Lung (tissue), 11 donors: ENCODE measurements at regions not wholly inside any gene's neighbourhood (a gene's known extent, or its start where the extent isn't known, plus 50 kb on each side); places are given as distances from the start of the nearest gene placed in this dataset.
A peak's percentile ranks its signal among the peaks of the same experiment; 100 is the strongest.

Experiments
- ATAC-seq: fragments of 200-7000 bp; cut with Tn5 transposase; one replicate; pipeline ENCODE4 v1.9.1; 2020; ENCODE audit warnings: moderate number of reproducible peaks; ENCODE audit not compliant: insufficient read depth, low FRiP score
- DNase-seq, 3 donors: peaks; one replicate each; pipeline ENCODE4 v3.0.0-alpha.2; 2013 to 2017
- H3K27ac ChIP-seq, 2 donors: one replicate each; pipeline ENCODE4 v1.5.1; 2013; ENCODE audit warnings: mild to moderate bottlenecking in 2 of 2, moderate library complexity in 2 of 2, control low read depth in 1 of 2, inconsistent platforms in 1 of 2, low read depth in 1 of 2, low read length in 1 of 2
- H3K27me3 ChIP-seq, 3 donors: one replicate each; pipeline ENCODE4 v1.5.1; 2013; ENCODE audit warnings: low read length in 2 of 3; ENCODE audit not compliant: control insufficient read depth in 3 of 3, insufficient read depth in 3 of 3
- H3K36me3 ChIP-seq, 4 donors: one replicate each; pipeline ENCODE4 v1.5.1; 2013; ENCODE audit warnings: low read length in 4 of 4, mild to moderate bottlenecking in 1 of 4, moderate library complexity in 1 of 4; ENCODE audit not compliant: control insufficient read depth in 4 of 4, insufficient read depth in 4 of 4
- H3K4me1 ChIP-seq, 5 donors: one replicate each; pipeline ENCODE4 v1.5.1; 2013; ENCODE audit warnings: low read length in 5 of 5, mild to moderate bottlenecking in 2 of 5, moderate library complexity in 1 of 5; ENCODE audit not compliant: control insufficient read depth in 5 of 5, insufficient read depth in 5 of 5
- H3K4me3 ChIP-seq: one replicate; pipeline ENCODE4 v1.5.1; 2013; ENCODE audit warnings: mild to moderate bottlenecking, control low read depth, moderate library complexity
- H3K9ac ChIP-seq, 2 donors: one replicate each; pipeline ENCODE4 v1.5.1; 2013; ENCODE audit warnings: low read length in 2 of 2, control low read depth in 1 of 2; ENCODE audit not compliant: insufficient read depth in 1 of 2
- H3K9me3 ChIP-seq, 4 donors: one replicate each; pipeline ENCODE4 v1.5.1; 2013; ENCODE audit warnings: low read length in 3 of 4, mild to moderate bottlenecking in 1 of 4, moderate library complexity in 1 of 4; ENCODE audit not compliant: control insufficient read depth in 4 of 4, insufficient read depth in 3 of 4
- WGBS, 2 donors: extraction: QIAGEN DNeasy Blood & Tissue Kit; methylation state at CpG; one replicate each; pipeline ENCODE4 v1.1.7; 2013; 5-methylcytosine and 5-hydroxymethylcytosine counted together
- TF ChIP-seq, protein P1 (sequence below): IDR thresholded peaks from 2 replicates; pipeline ENCODE4 v1.5.1; 2012; ENCODE audit warnings: mild to moderate bottlenecking; ENCODE audit errors: control extremely low read depth, extremely low read depth
- donor health status: control.
- donor health status: control.
- donor health status: Bipolar disorder and iron deficiency.
- donor health status: healthy.
- donor health status: DM: yes; HTN: yes; CAD: no.

DNA sequence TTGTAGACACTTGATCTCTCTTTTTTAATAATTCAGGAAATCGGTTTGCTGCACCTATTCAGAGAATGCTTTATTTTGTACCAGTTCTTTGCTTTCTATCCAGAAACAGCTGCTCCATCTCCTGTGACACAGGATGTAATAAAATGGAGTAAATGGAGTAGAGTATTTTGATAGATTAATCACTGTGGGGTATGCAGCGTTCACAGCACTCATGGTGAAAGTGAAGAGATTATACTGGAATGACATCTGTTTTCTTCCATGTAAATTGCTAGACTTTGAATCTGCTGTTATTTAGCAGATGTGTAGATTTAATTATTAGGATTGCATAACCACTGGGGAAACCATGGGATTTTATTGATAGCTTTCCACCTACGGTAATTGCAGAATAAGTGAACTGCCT, 227.3 kb upstream of the ARHGAP42 start:
- peaks cover 0 to 2% (median 0%) of the 10 kb centered on the region in 4 donors for H3K9me3 ChIP-seq
- no peak overlapping the region for H3K27ac ChIP-seq
- H3K4me3 ChIP-seq = no peak overlapping the region
- no peaks in the 10 kb centered on the region for H3K36me3 ChIP-seq
- ATAC-seq = no peak
- peak in 2 of 3 donors; percentile 59 to 63 for DNase-seq
- WGBS, 2 donors = 59 to 74% methylated on average over 3 of the region's 3 CpGs
- H3K27me3 ChIP-seq = no peaks in the 10 kb centered on the region
- no peak overlapping the region for H3K9ac ChIP-seq
- peaks cover 0 to 6% (median 0%) of the 10 kb centered on the region in 5 donors for H3K4me1 ChIP-seq
- TF ChIP-seq, protein P1, sequence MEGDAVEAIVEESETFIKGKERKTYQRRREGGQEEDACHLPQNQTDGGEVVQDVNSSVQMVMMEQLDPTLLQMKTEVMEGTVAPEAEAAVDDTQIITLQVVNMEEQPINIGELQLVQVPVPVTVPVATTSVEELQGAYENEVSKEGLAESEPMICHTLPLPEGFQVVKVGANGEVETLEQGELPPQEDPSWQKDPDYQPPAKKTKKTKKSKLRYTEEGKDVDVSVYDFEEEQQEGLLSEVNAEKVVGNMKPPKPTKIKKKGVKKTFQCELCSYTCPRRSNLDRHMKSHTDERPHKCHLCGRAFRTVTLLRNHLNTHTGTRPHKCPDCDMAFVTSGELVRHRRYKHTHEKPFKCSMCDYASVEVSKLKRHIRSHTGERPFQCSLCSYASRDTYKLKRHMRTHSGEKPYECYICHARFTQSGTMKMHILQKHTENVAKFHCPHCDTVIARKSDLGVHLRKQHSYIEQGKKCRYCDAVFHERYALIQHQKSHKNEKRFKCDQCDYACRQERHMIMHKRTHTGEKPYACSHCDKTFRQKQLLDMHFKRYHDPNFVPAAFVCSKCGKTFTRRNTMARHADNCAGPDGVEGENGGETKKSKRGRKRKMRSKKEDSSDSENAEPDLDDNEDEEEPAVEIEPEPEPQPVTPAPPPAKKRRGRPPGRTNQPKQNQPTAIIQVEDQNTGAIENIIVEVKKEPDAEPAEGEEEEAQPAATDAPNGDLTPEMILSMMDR = no peak

DNA sequence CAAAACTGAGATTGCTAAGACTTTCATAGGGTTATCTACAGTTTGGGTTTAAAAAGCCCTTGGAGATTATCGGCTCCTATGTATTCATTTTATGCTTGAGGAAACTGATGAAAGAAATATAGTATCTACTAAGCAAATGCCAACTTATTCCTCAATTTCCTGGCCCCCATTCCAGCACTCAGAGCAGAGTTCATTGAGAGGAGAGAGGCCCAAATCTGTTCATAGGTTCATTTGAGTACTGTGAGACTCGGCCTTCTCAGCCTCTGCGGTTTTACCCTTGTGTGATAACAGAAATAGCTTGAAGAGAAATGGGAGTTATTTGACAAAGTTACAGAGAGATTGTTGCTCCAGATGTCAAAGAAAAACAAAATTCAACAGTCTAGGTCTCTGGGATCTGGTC, 226.7 kb upstream of the ARHGAP42 start:
- DNase-seq (no peak), ATAC-seq (no peak)
- peaks cover 0 to 2% (median 0%) of the 10 kb centered on the region in 4 donors for H3K9me3 ChIP-seq
- H3K9ac ChIP-seq = no peak overlapping the region
- no peak overlapping the region for H3K4me3 ChIP-seq
- no peaks in the 10 kb centered on the region for H3K36me3 ChIP-seq
- peaks cover 0 to 6% (median 0%) of the 10 kb centered on the region in 5 donors for H3K4me1 ChIP-seq
- no peaks in the 10 kb centered on the region for H3K27me3 ChIP-seq
- no peak overlapping the region for H3K27ac ChIP-seq
- TF ChIP-seq, protein P1 = no peak
- 92 to 93% methylated on average over 3 of the region's 3 CpGs for WGBS, 2 donors

DNA sequence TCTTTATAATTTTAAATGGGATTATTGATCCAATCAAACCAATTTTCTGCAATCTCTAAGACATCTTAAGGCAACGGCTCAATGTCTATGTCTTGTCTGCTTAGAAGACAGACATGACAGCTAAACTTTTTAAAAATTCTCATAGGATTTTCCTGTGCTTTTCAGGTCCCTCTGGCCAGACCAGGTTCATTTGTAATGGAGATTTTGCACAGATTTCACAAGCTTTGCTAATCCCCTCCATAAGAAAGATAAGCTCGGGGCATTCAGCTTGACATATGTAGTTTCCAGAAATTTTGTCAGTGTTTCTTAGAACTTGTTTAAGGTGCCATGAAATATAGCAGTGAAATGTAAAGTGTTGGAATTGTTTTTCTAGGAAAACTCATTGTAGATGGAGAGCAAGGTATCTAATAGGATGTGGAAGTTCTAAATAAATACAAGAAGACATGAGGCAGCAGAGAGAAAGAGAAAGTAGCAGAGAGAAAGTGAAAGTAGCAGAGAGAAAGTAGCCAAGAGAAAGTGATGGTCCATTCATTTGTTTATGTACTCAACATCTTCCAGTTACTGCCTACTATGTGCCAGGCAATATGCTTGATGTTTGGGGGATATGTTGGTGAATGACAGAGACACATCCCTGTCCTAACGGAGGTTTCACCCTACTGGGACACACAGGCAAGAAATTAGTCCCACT, 219.1 kb upstream of the ARHGAP42 start:
- TF ChIP-seq, protein P1 = no peak
- Histone ChIP-seq H3K9me3 (no peaks in the 10 kb centered on the region), H3K9ac (no peak overlapping the region), H3K27me3 (no peaks in the 10 kb centered on the region), H3K27ac (no peak overlapping the region), H3K4me1 (peaks cover 0 to 10% (median 0%) of the 10 kb centered on the region in 5 donors), H3K4me3 (no peak overlapping the region), H3K36me3 (no peaks in the 10 kb centered on the region)
- ATAC-seq (no peak), DNase-seq (peak in 2 of 3 donors; percentile 13 to 20)
- 88 to 92% methylated on average over 3 of the region's 3 CpGs for WGBS, 2 donors
